IPS DF 4.7 (cell line): ENCODE measurements at regions not wholly inside any gene's neighbourhood (a gene's known extent, or its start where the extent isn't known, plus 50 kb on each side); places are given as distances from the start of the nearest gene placed in this dataset.
"Not testable (repeated sequence)": the region's sequence is repeated elsewhere in the genome, so short reads cannot be mapped to it uniquely, and the experiment has no call there.

Experiments used
- DNase-seq: peaks from one replicate; pipeline ENCODE4 v3.0.0-alpha.2; 2013; ENCODE audit warnings: low spot score; ENCODE audit errors: extremely low read depth

- no peak for DNase-seq
Measured at GRCh38 chr7:87007038-87007437, 52.4 kb downstream of the ELAPOR2 start.

GRCh38 chr7:87004956-87005355, 54.5 kb downstream of the ELAPOR2 start:
- DNase-seq: no peak

- DNase-seq: no peak
Measured at GRCh38 chr7:87003872-87004798, 55.3 kb downstream of the ELAPOR2 start.

GRCh38 chr7:87001214-87001613, 58.2 kb downstream of the ELAPOR2 start:
- no peak for DNase-seq

- no peak for DNase-seq
Measured at GRCh38 chr7:87000344-87000743, 59.1 kb downstream of the ELAPOR2 start.

GRCh38 chr7:86999750-87000149, 59.7 kb downstream of the ELAPOR2 start:
- no peak for DNase-seq

- DNase-seq: no peak
Measured at GRCh38 chr7:86995814-86996213, 63.6 kb downstream of the ELAPOR2 start.

- DNase-seq: no peak
Measured at GRCh38 chr7:86995052-86995725, 64.3 kb downstream of the ELAPOR2 start.

- no peak for DNase-seq
Measured at GRCh38 chr7:86991771-86992191, 67.7 kb downstream of the ELAPOR2 start.

GRCh38 chr7:86991093-86991769, 68.2 kb downstream of the ELAPOR2 start:
- DNase-seq: no peak

GRCh38 chr7:86989407-86989806, 70.0 kb downstream of the ELAPOR2 start:
- no peak for DNase-seq

GRCh38 chr7:86987834-86988233, 71.6 kb downstream of the ELAPOR2 start:
- DNase-seq: not testable (repeated sequence)

- DNase-seq: not testable (repeated sequence)
Measured at GRCh38 chr7:86987358-86987757, 72.1 kb downstream of the ELAPOR2 start.

- not testable (repeated sequence) for DNase-seq
Measured at GRCh38 chr7:86985342-86985741, 74.1 kb downstream of the ELAPOR2 start.

GRCh38 chr7:86983654-86984053, 75.8 kb downstream of the ELAPOR2 start:
- DNase-seq: not testable (repeated sequence)

GRCh38 chr7:86981937-86982336, 77.5 kb downstream of the ELAPOR2 start:
- not testable (repeated sequence) for DNase-seq

- no peak for DNase-seq
Measured at GRCh38 chr7:86981127-86981526, 78.3 kb downstream of the ELAPOR2 start.

- DNase-seq: no peak
Measured at GRCh38 chr7:86980223-86980622, 79.2 kb downstream of the ELAPOR2 start.

GRCh38 chr7:86978808-86979506, 80.5 kb downstream of the ELAPOR2 start:
- no peak for DNase-seq

- no peak for DNase-seq
Measured at GRCh38 chr7:86976958-86977357, 82.5 kb downstream of the ELAPOR2 start.

GRCh38 chr7:86975914-86976313, 83.5 kb downstream of the ELAPOR2 start:
- no peak for DNase-seq
